DMS153 (cell line): ENCODE measurements at regions not wholly inside any gene's neighbourhood (a gene's known extent, or its start where the extent isn't known, plus 50 kb on each side); places are given as distances from the start of the nearest gene placed in this dataset.

Experiments
- DNase-seq: peaks from one replicate; lab custom pipeline; 2025; lab: John Stamatoyannopoulos, UW

- DNase-seq, result no peak
Measured at GRCh38 chr7:35339811-35340210, 85.9 kb upstream of the TBX20 start.

GRCh38 chr7:35336444-35336843 lies 82.5 kb upstream of the TBX20 start:
- no peak for DNase-seq

DNA sequence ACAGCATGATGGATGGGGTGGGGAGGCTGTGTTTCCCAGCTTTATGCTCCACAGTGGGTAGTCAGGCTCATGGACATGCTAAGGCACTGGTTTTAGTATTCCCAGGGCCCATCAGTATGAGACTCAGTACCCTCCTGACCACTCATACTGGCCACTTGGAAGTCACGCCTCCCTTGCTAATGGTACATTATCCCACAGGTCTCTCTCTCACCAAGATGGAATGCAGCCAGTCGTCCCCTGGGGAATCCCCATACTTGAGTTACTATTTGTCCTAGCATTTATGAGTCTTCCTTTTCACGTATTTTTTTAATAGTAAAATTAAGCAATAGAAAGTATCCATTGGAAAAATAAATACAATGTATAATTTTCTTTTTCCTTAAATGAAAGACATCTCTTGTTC lies 80.6 kb upstream of the TBX20 start:
- no peak for DNase-seq

- DNase-seq, result no peak
Measured at GRCh38 chr7:35333265-35333664, 79.4 kb upstream of the TBX20 start.

DNA sequence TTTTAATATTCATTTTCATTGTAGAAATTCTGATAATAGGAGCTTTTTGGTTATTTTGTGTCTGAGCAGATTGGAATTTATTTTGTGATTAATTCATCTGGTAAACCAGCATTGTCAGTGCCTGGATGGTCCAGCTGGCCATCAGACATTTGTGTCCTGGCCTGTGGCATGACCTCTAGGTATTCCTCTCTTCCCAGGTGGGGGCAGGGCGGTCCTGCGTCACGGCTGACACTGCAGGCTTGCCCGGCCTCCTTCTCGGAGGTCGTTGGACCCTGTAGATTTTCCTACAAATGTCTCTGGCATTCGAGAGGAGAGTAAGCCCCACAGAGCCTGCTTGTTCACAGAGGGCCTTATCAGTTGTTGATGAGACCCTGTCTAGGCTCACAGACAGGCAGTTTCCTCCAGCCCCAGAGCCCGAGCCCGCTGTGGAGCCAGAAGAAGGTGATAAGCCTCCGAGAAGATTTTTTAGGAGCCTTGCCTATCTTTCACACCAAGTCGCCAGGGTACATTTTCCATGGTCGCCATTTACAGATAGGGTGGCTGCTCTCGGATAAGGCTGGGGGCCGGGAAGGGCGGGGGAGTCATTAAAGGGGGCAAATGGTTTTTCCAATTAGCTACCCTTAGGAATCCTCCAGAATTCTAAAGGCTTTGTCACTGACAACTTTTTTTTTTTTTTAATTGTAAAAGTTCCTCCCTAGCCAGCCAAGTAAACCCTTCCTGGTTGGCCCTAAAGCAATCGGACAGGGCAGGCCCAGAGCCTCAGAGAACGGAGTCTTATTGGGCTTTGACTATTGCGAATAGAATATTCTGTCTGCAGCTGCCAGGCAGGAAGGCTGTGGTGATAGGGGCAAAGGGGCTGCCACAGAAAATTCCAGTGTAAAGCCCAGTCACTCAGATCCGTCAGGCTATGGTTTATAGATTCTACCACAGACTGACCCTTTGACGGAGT lies 78.1 kb upstream of the TBX20 start:
- DNase-seq, result no peak

DNA sequence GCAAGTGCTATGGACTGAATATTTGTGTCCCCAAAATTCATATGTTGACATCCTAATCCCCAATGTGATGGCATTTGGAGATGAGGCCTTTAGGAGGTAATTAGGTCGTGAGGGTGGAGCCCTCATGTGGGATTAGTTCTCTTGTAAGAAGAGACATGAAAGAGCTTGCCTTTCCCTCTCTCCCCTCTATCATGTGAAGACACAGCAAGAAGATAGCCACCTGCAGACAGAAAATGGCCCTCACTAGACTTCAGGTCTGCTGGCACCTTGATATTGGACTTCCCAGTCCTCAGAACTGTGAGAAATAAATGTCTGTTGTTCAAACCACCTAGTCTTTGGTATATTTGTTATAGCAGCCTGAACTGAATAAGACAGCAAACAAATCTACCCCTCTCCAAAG lies 75.1 kb upstream of the TBX20 start:
- DNase-seq, result no peak

DNA sequence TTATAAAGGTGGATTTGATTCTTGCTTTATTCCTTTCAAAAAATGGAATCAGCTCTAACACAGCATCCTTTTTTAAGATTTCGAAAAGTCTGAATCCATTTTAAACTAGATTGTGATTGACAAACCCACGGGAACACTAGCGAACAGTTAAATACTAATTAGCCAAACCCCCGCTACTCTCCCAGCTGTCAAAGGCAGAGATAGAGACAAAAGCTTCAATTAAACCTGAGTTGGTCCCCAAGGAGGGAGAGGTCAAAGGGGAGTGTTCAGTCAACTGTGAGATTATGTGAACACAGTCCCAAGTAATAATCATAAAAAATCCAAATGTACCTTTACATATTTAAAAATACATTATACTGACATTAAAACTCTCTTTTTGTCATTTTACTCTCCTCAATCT lies 65.7 kb upstream of the TBX20 start:
- no peak for DNase-seq

GRCh38 chr7:35316549-35316948 lies 62.6 kb upstream of the TBX20 start:
- DNase-seq, result no peak

DNA sequence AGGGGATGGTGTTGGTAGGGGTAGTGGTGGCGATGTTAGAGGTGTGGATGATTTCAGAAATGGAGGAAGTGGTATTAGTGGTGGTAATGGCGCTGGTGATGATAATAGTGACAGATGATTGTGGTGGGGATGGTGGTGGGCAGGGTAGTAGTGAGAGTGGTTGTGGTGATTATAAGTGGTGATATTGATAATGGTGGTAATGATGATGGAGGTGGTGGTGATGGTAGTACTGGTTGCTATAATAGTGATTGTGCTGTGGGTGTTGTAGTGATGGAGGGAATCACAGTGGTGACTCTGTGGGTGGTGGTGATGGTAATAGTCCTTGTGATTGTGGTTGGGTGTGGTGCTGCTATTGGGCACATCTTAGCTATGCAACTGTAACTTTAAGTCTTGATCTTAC lies 61.6 kb upstream of the TBX20 start:
- DNase-seq, result no peak

DNA sequence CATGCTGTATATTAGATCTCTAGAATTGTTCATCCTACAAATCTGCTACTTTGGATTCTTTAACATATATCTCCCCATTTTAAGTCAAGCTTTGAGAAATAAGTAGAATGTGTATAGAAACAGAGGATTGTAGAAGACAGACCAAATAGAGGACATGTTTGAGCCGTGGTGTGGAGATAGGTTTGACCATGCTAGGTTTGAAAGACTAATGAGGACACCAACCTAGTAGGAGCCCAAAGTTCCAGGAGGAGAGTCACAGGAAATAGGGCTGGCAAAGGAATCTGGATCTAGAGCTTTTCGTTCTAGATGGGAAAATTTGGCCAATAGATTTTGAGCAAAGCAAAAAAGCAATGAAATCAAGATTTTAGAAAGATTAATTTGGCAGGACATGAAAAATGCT lies 60.5 kb upstream of the TBX20 start:
- no peak for DNase-seq

DNA sequence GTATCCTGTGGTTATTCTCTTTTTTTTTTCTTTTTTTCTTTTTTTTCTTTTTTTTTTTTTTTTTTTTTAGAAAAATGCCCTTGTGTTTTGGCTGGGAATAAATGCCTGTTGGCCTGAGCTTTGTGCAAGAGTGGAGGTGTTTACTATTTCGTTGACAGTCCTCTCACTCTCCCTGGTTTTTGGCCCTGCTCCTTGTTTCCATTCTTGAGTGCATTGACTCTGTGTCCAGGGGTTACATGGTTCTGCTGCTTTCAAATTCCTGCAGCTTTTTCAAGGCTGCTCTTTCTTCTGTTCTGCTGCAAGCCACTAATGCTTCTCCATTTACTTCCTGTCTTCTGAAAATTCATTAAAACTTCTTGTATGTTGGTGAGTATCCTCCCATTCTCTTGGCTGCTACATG lies 59.7 kb upstream of the TBX20 start:
- DNase-seq, result no peak
